Caco-2 (cell line): ENCODE measurements at regions not wholly inside any gene's neighbourhood (a gene's known extent, or its start where the extent isn't known, plus 50 kb on each side); places are given as distances from the start of the nearest gene placed in this dataset.

Experiments
- BruUV-seq: library from RNA; stranded (reverse); fragments of 400-500 nt; replicated peaks from 2 replicates; lab custom pipeline; 2021; lab: Mats Ljungman, UMichigan
- CTCF ChIA-PET: fragments of 300-600 bp; sonication (Branson Sonifier 250); formaldehyde crosslinking; loops from one replicate; lab custom pipeline; 2022; ENCODE audit warnings: antibody characterized with exemption; lab: Charles Lee
- POLR2A ChIA-PET: fragments of 300-600 bp; sonication (Branson Sonifier 250); formaldehyde crosslinking; loops from one replicate; lab custom pipeline; 2022; ENCODE audit warnings: antibody characterized with exemption; lab: Charles Lee
- DNase-seq, 2 experiments: peaks; one replicate each; pipeline versions ENCODE4 v3.0.0 to v3.0.0-alpha.2; 2020 to 2022
- H3K27me3 ChIP-seq: replicated peaks from 2 replicates; pipeline ENCODE4 v1.6.0; 2011; ENCODE audit warnings: low read length; ENCODE audit not compliant: control insufficient read depth, insufficient read depth
- H3K36me3 ChIP-seq: 2 replicates; pipeline ENCODE4 v1.5.1; 2011; ENCODE audit warnings: low read length; ENCODE audit not compliant: control insufficient read depth, insufficient read depth
- H3K4me1 ChIP-seq: fragments of 250-450 bp; sonication (Bioruptor Pico); 2 replicates; pipeline ENCODE4 v1.5.1; 2020; ENCODE audit warnings: mild to moderate bottlenecking
- H3K4me3 ChIP-seq: 2 replicates; pipeline ENCODE4 v1.5.1; 2011; ENCODE audit warnings: low read depth, mild to moderate bottlenecking, control low read depth, low read length
- H3K9me3 ChIP-seq: fragments of 250-450 bp; sonication (Bioruptor Pico); 2 replicates; pipeline ENCODE4 v1.5.1; 2020; ENCODE audit warnings: mild to moderate bottlenecking, moderate library complexity
- H3K27ac Mint-ChIP-seq: one replicate; pipeline ENCODE4 v1.8.0; 2022; ENCODE audit warnings: mixed read lengths; ENCODE audit not compliant: unreplicated experiment
- H3K27me3 Mint-ChIP-seq: one replicate; pipeline ENCODE4 v1.8.0; 2022; ENCODE audit warnings: mixed read lengths; ENCODE audit not compliant: insufficient read depth, unreplicated experiment
- H3K36me3 Mint-ChIP-seq: one replicate; pipeline ENCODE4 v1.8.0; 2022; ENCODE audit warnings: mild to moderate bottlenecking, mixed read lengths; ENCODE audit not compliant: insufficient read depth, unreplicated experiment
- H3K4me1 Mint-ChIP-seq: one replicate; pipeline ENCODE4 v1.8.0; 2022; ENCODE audit warnings: low read depth, mixed read lengths; ENCODE audit not compliant: unreplicated experiment
- H3K4me3 Mint-ChIP-seq: one replicate; pipeline ENCODE4 v1.8.0; 2022; ENCODE audit warnings: mild to moderate bottlenecking, moderate library complexity, mixed read lengths; ENCODE audit not compliant: unreplicated experiment
- H3K9me3 Mint-ChIP-seq: one replicate; pipeline ENCODE4 v1.8.0; 2022; ENCODE audit warnings: mixed read lengths; ENCODE audit not compliant: unreplicated experiment
- intact Hi-C: fragments of 100-400 bp; cut with micrococcal nuclease; formaldehyde crosslinking; loops from one replicate; pipeline ENCODE4 v1.10.0; 2022; ENCODE audit not compliant: unreplicated experiment
- TF ChIP-seq, protein P1 (sequence below), 2 experiments: fragments of 200-600 bp in 1 of 2; IDR thresholded peaks; 1 replicate in 1 of 2; 2 replicates in 1 of 2; pipeline versions ENCODE4 v1.5.1 to v1.8.0; 2011 to 2022; ENCODE audit warnings: antibody characterized with exemption in 1 of 2, control low read depth in 1 of 2, inconsistent platforms in 1 of 2, low read depth in 1 of 2, low read length in 1 of 2, mild to moderate bottlenecking in 1 of 2, moderate library complexity in 1 of 2; ENCODE audit not compliant: insufficient read depth in 1 of 2, severe bottlenecking in 1 of 2, unreplicated experiment in 1 of 2

DNA sequence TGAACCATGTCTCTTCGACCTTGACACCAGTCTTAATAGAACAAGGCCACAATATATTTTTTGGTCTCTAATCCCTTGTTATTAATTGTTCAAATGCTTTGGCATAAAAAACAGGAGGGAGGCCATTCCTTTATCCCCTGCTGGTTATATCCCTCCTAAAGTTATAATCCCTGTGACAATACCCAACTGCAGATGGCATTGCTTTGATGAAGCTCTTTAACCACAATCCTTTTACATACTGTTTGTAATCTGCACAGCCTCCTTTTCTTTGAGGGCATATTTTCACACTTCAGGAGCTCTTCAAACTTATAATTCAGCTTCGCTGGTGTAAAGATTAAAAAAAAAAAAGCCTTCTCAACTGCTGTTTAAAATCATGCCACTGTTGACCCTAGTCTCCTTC is 919.0 kb downstream of the EPHA3 start:
- CTCF ChIA-PET = no interaction called here
- POLR2A ChIA-PET = no interaction called here
- no peaks in the 10 kb centered on the region for H3K27me3 ChIP-seq
- intact Hi-C loops = no loop called here
- Mint-ChIP-seq H3K4me3 (no peak overlapping the region), H3K4me1 (peaks cover 10% of the 10 kb centered on the region), H3K36me3 (no peaks in the 10 kb centered on the region), H3K27me3 (no peaks in the 10 kb centered on the region), H3K27ac (no peak overlapping the region), H3K9me3 (no peaks in the 10 kb centered on the region)
- BruUV-seq = no TSS peak
- no peak for DNase-seq
- no peaks in the 10 kb centered on the region for H3K36me3 ChIP-seq
- H3K4me1 ChIP-seq = no peaks in the 10 kb centered on the region; the same call in 1 of the 2 replicates
- no peak overlapping the region for H3K4me3 ChIP-seq
- no peaks in the 10 kb centered on the region for H3K9me3 ChIP-seq
- TF ChIP-seq, protein P1, sequence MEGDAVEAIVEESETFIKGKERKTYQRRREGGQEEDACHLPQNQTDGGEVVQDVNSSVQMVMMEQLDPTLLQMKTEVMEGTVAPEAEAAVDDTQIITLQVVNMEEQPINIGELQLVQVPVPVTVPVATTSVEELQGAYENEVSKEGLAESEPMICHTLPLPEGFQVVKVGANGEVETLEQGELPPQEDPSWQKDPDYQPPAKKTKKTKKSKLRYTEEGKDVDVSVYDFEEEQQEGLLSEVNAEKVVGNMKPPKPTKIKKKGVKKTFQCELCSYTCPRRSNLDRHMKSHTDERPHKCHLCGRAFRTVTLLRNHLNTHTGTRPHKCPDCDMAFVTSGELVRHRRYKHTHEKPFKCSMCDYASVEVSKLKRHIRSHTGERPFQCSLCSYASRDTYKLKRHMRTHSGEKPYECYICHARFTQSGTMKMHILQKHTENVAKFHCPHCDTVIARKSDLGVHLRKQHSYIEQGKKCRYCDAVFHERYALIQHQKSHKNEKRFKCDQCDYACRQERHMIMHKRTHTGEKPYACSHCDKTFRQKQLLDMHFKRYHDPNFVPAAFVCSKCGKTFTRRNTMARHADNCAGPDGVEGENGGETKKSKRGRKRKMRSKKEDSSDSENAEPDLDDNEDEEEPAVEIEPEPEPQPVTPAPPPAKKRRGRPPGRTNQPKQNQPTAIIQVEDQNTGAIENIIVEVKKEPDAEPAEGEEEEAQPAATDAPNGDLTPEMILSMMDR (IDR thresholded peaks at IDR 0.05; ENCODE audit: insufficient read depth in 1 of 2, low read depth in 1 of 2, low read length in 1 of 2, severe bottlenecking in 1 of 2, unreplicated experiment in 1 of 2) = no peak

DNA sequence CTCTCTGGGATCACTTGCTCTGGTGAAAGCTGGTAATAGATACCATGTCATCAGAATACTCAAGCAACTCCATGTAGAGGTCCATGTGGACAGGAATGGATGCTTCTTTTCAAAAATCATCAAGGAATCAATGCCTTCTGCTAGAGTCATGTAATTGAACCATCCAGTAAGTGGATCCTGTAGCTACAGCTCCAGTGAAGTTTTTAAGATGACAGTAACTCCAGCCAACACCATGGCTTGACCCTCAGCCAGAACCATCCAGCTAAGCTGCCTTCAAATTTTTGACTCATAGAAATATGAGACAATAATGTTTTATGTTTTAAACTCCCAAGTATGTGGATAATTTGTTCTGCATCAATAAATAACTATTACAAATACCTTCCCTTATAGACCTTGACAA is 923.7 kb downstream of the EPHA3 start:
- no peak overlapping the region for H3K27ac Mint-ChIP-seq
- peaks cover 3% of the 10 kb centered on the region; the same call in 1 of the 2 replicates for H3K4me1 ChIP-seq
- H3K36me3 Mint-ChIP-seq = no peaks in the 10 kb centered on the region
- H3K9me3 ChIP-seq = no peaks in the 10 kb centered on the region
- POLR2A ChIA-PET = no interaction called here
- BruUV-seq = no TSS peak
- TF ChIP-seq, protein P1 (IDR thresholded peaks at IDR 0.05; ENCODE audit: insufficient read depth in 1 of 2, low read depth in 1 of 2, low read length in 1 of 2, severe bottlenecking in 1 of 2, unreplicated experiment in 1 of 2) = no peak
- H3K4me3 ChIP-seq = no peak overlapping the region
- intact Hi-C loops = no loop called here
- no peaks in the 10 kb centered on the region for H3K9me3 Mint-ChIP-seq
- no peaks in the 10 kb centered on the region for H3K4me1 Mint-ChIP-seq
- H3K27me3 Mint-ChIP-seq = no peaks in the 10 kb centered on the region
- no peaks in the 10 kb centered on the region for H3K36me3 ChIP-seq
- H3K27me3 ChIP-seq = no peaks in the 10 kb centered on the region
- no peak overlapping the region for H3K4me3 Mint-ChIP-seq
- no peak for DNase-seq
- CTCF ChIA-PET = no interaction called here

DNA sequence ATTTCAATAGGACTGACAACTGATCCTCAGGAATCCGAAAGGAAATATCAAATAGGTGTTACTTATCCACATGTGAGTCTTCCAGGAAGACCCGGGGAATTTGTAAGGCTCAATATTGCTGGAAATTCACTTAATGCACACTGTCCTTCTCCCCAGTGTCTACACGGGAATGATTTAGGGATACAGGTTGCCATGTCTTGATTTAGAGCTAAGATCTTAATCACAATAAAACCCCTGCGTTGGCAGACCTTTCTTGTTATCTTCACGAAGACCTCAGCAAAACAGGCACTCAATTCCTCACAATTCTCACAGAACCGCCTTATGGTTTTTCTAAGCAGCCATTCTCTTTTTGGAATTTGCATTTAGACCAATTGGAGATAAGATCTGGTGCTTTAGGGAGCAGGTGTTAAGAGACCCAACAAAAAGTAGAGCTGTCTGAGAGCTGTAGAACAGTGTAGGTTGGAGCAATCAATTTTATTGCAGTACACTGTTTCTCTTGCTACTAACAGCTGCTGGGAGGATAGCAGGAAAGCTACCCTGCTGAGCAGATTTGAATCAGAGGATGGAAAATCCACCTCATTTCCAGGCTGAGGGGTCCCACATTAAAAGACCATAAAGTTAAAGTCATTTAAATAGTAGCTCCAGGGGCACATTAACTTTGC is 925.7 kb downstream of the EPHA3 start:
- TF ChIP-seq, protein P1 (IDR thresholded peaks at IDR 0.05; ENCODE audit: insufficient read depth in 1 of 2, low read depth in 1 of 2, low read length in 1 of 2, severe bottlenecking in 1 of 2, unreplicated experiment in 1 of 2) = no peak
- no peaks in the 10 kb centered on the region for H3K4me1 Mint-ChIP-seq
- H3K4me1 ChIP-seq = peaks cover 4% of the 10 kb centered on the region; the same call in 1 of the 2 replicates
- no peaks in the 10 kb centered on the region for H3K36me3 Mint-ChIP-seq
- H3K27me3 ChIP-seq = no peaks in the 10 kb centered on the region
- no peaks in the 10 kb centered on the region for H3K9me3 Mint-ChIP-seq
- BruUV-seq = no TSS peak
- no peaks in the 10 kb centered on the region for H3K9me3 ChIP-seq
- POLR2A ChIA-PET = no interaction called here
- no peak overlapping the region for H3K27ac Mint-ChIP-seq
- H3K27me3 Mint-ChIP-seq = no peaks in the 10 kb centered on the region
- intact Hi-C loops = no loop called here
- H3K36me3 ChIP-seq = no peaks in the 10 kb centered on the region
- no peak overlapping the region for H3K4me3 ChIP-seq
- CTCF ChIA-PET = no interaction called here
- H3K4me3 Mint-ChIP-seq = no peak overlapping the region
- DNase-seq = no peak
